ENCODE measurements at regions not wholly inside any gene's neighbourhood (a gene's known extent, or its start where the extent isn't known, plus 50 kb on each side); places are given as distances from the start of the nearest gene placed in this dataset.

DNA sequence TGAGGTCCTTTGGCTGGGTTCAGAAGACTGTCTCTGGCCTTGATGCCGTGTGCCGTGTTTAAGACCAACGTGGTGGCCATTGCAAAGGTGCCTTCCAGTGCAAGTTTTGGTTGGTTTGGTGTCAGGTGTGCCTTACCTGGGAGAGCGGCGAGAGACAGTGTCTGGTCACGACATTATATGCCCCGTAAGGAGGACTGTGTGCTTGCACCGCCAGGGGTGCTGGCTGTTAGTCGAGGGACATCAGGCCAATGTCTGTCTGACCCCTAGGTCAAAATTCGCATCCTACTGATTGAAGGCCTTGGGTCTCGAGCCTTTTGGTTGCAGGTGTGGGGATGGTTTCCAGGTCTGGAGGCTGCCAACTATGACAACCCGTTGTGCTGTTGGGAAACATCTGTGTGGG, 111.9 kb downstream of the SNRPN start:
- DNase-seq: peak in 1 of 3 donors; percentile 15
- peaks cover 0 to 47% (median 4%) of the 10 kb centered on the region in 4 donors for H3K36me3 ChIP-seq
- peaks cover 0 to 69% (median 22%) of the 10 kb centered on the region in 4 donors for H3K9me3 ChIP-seq
- 60% methylated on average over 1 of the region's 12 CpGs for WGBS (ENCODE audit: insufficient coverage, low coverage, low lambda C conversion rate, missing lambda C conversion rate)
- ATAC-seq: no peak
- no peaks in the 10 kb centered on the region for H3K27me3 ChIP-seq
- H3K4me1 ChIP-seq: no peaks in the 10 kb centered on the region
- TF ChIP-seq, protein P1, sequence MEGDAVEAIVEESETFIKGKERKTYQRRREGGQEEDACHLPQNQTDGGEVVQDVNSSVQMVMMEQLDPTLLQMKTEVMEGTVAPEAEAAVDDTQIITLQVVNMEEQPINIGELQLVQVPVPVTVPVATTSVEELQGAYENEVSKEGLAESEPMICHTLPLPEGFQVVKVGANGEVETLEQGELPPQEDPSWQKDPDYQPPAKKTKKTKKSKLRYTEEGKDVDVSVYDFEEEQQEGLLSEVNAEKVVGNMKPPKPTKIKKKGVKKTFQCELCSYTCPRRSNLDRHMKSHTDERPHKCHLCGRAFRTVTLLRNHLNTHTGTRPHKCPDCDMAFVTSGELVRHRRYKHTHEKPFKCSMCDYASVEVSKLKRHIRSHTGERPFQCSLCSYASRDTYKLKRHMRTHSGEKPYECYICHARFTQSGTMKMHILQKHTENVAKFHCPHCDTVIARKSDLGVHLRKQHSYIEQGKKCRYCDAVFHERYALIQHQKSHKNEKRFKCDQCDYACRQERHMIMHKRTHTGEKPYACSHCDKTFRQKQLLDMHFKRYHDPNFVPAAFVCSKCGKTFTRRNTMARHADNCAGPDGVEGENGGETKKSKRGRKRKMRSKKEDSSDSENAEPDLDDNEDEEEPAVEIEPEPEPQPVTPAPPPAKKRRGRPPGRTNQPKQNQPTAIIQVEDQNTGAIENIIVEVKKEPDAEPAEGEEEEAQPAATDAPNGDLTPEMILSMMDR (IDR thresholded peaks at IDR 0.05): no peak
- intact Hi-C loops (cut with DNase I): no loop called here
- no peak overlapping the region for H3K4me3 ChIP-seq
- no peak overlapping the region for H3K27ac ChIP-seq

DNA sequence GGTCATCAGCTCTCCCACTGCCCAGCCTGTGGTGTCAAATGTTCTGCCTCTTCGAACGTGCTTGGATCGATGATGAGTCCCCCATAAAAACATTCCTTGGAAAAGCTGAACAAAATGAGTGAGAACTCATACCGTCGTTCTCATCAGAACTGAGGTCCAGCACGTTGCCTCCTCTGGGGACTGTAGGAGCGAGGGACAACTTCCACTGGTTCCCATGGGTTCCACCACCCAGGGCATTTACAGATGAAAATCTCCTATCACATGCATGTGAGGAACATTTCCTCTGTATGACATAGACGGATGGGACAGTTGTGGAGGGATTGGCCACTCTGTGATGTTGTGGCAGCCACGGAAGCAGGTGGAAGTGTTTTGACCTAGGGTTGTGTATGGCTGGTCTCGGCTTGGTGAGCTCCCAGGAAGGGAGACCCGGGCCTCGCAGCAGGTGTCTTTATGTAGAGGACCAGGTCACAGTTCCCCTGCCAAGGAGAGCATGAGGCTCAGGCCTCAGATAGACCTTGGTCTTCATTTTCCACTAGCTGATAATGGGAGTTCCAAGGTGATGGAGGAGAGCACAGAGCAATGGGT, 113.0 kb downstream of the SNRPN start:
- DNase-seq (peak in 1 of 3 donors; percentile 7), ATAC-seq (no peak)

DNA sequence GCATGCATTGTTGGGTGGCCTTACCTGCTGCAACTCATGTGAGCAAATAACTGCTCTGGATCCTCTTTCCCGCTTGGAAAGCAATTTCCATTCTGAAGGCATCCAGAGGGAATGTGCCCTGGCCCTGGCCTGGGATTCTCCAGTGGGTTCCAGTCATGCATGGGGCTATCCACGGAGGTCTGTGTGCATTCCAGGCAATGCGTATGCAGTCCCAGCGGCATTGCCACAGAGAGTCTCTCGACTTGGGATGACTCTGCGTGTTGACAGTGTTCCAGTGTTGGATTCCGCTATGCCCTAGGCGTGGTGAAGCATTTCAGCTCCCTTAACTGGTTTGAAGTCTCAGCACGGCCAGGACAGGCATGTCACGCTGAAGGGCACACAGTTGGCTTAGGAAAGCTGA, 113.9 kb downstream of the SNRPN start:
- DNase-seq: peak in 1 of 3 donors; percentile 39
- no peak for ATAC-seq
- Histone ChIP-seq H3K4me3 (no peak overlapping the region), H3K4me1 (no peaks in the 10 kb centered on the region), H3K27ac (no peak overlapping the region), H3K36me3 (peaks cover 0 to 48% (median 10%) of the 10 kb centered on the region in 4 donors), H3K27me3 (no peaks in the 10 kb centered on the region), H3K9me3 (peaks cover 0 to 66% (median 19%) of the 10 kb centered on the region in 4 donors)
- intact Hi-C loops (cut with DNase I): no loop called here
- no CpG with 5 or more reads among the region's 10 CpGs for WGBS (ENCODE audit: insufficient coverage, low coverage, low lambda C conversion rate, missing lambda C conversion rate)
- TF ChIP-seq, protein P1 (IDR thresholded peaks at IDR 0.05): no peak
- TF ChIP-seq POLR2A (IDR thresholded peaks at IDR 0.05): no peak

More for the DNA sequence above, 113.0 kb downstream of the SNRPN start:
- Histone ChIP-seq H3K9me3 (peaks cover 0 to 65% (median 20%) of the 10 kb centered on the region in 4 donors), H3K27me3 (no peaks in the 10 kb centered on the region), H3K4me1 (no peaks in the 10 kb centered on the region), H3K27ac (no peak overlapping the region), H3K36me3 (peaks cover 0 to 47% (median 7%) of the 10 kb centered on the region in 4 donors), H3K4me3 (no peak overlapping the region)
- TF ChIP-seq, protein P1 (IDR thresholded peaks at IDR 0.05): no peak
- TF ChIP-seq POLR2A (IDR thresholded peaks at IDR 0.05): no peak
- 73% methylated on average over 6 of the region's 12 CpGs for WGBS (ENCODE audit: insufficient coverage, low coverage, low lambda C conversion rate, missing lambda C conversion rate)
- intact Hi-C loops (cut with DNase I): no loop called here

DNA sequence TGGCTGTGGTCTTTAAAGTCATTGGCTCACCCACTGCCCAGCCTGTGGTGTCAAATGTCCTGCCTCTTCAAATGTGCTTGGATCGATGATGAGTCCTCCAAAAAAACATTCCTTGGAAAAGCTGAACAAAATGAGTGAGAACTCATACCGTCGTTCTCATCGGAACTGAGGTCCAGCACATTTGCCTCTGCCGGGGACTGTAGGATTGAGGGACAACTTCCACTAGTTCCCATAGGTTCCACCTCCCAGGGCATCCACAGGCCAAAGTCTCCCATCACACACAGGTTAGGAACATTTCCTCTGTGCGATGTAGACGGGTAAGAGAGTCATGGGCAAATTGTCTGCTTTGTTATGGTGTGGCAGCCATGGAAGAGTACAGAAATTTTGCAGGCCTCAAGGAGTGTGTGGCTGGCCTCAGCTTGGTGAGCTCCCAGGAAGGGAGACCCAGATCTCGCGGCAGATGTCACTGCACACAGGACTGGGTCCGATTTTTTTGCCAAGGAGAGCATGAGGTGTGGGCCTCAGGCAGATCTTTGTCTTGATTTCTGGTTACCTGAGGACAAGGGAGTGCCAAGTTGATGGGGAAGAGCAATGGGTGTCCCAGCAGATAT, 115.7 kb downstream of the SNRPN start:
- intact Hi-C loops (cut with DNase I): no loop called here
- 88% methylated on average over 5 of the region's 10 CpGs for WGBS (ENCODE audit: insufficient coverage, low coverage, low lambda C conversion rate, missing lambda C conversion rate)
- Histone ChIP-seq H3K36me3 (peaks cover 0 to 52% (median 17%) of the 10 kb centered on the region in 4 donors), H3K4me1 (no peaks in the 10 kb centered on the region), H3K27ac (no peak overlapping the region), H3K27me3 (no peaks in the 10 kb centered on the region), H3K9me3 (peaks cover 0 to 67% (median 24%) of the 10 kb centered on the region in 4 donors), H3K4me3 (no peak overlapping the region)
- DNase-seq (peak in 1 of 3 donors; percentile 12), ATAC-seq (no peak)
- TF ChIP-seq, protein P1 (IDR thresholded peaks at IDR 0.05): no peak
- TF ChIP-seq POLR2A (IDR thresholded peaks at IDR 0.05): no peak

Measured in right lobe of liver (tissue), 6 donors.